ENCODE measurements at regions not wholly inside any gene's neighbourhood (a gene's known extent, or its start where the extent isn't known, plus 50 kb on each side); places are given as distances from the start of the nearest gene placed in this dataset.

DNA sequence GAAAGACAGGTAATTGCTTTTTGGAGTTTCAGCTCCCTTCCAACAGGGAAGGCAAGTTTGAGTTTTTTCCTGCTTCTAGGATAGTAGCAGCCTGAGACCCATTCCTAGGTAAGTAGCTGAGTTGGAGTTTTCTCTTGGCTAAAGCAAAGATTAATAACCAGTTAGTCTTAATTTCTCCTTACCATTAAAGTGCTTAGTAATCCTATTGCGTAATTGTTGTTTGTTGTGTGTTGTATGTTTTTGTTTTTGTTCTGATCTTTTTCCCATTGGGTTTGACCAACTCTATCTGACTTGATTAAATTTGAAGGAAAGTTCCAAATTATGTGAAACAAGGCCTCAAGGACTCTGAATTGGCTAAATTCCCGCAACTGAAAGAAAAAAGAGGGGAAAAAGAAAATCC, 83.5 kb downstream of the TBX22 start:
- Histone ChIP-seq H3K9me3 (no peaks in the 10 kb centered on the region), H3K4me1 (no peaks in the 10 kb centered on the region), H3K27me3 (no peaks in the 10 kb centered on the region), H3K27ac (no peak overlapping the region), H3K36me3 (no peaks in the 10 kb centered on the region), H3K4me3 (no peak overlapping the region)
- no peak for TF ChIP-seq CTCF (IDR thresholded peaks at IDR 0.05)
- intact Hi-C loops (cut with DNase I) = no loop called here
- DNase-seq (no peak), ATAC-seq (no peak)
- WGBS, 2 donors = 85 to 87% methylated on average over 2 of the region's 2 CpGs

GRCh38 chrX:80120335-80120734, 105.8 kb downstream of the TBX22 start:
- no peak for TF ChIP-seq CTCF (IDR thresholded peaks at IDR 0.05)
- H3K27ac ChIP-seq = no peak overlapping the region
- DNase-seq = no peak
- H3K4me1 ChIP-seq = no peaks in the 10 kb centered on the region
- 63 to 95% methylated on average over 1 of the region's 1 CpG for WGBS, 2 donors
- H3K9me3 ChIP-seq = peaks cover 0 to 5% (median 0%) of the 10 kb centered on the region in 11 donors
- H3K27me3 ChIP-seq = no peaks in the 10 kb centered on the region
- H3K4me3 ChIP-seq = no peak overlapping the region
- H3K36me3 ChIP-seq = no peaks in the 10 kb centered on the region
- intact Hi-C loops (cut with DNase I) = no loop called here
- ATAC-seq = no peak

DNA sequence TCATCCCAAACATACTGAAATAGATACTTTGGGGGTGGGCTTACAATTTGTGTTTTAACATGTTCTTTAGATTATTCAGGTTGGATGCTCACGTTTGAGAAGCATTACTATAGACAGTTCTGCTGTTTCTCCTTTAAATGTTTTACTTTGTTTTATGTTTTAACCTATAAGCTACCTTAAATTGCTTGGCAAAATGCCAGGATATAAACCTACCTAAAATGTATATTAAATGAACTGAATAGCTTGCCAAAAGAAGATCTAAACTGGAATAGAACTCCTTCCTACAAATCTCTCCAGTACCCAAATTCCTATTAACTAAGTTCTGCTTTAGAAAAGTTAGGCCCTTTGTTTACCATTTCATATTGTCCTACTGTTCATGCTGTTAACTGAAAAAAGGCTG, 124.4 kb downstream of the TBX22 start:
- WGBS, 2 donors = 53 to 68% methylated on average over 1 of the region's 1 CpG
- no peak for ATAC-seq
- Histone ChIP-seq H3K27ac (no peak overlapping the region), H3K9me3 (peaks cover 0 to 2% (median 0%) of the 10 kb centered on the region in 11 donors), H3K4me3 (no peak overlapping the region), H3K27me3 (no peaks in the 10 kb centered on the region), H3K36me3 (no peaks in the 10 kb centered on the region), H3K4me1 (no peaks in the 10 kb centered on the region)
- TF ChIP-seq CTCF (IDR thresholded peaks at IDR 0.05) = no peak
- intact Hi-C loops (cut with DNase I) = no loop called here
- no peak for DNase-seq

DNA sequence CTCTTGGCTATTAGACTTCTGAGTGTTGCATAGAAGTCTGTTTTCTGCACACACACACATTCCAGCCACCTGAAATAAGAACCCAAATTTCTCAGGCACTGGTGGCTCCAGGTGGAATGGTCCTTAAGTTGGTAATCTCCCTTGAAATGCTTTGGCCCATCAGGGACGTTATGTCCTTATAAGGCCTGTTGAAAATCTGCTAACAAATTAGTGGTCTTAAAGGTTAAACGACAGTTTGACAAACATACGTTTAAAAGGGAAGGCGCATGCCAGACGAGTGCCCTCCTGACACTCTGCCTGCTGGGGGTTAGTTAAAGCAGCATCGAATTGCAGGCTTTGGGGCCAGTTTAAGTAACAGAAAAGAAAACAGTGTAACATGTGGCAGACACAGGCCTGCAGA, 125.0 kb downstream of the TBX22 start:
- ATAC-seq = no peak
- H3K36me3 ChIP-seq = no peaks in the 10 kb centered on the region
- WGBS, 2 donors = 30 to 31% methylated on average over 6 of the region's 6 CpGs
- no peak for DNase-seq
- no peaks in the 10 kb centered on the region for H3K27me3 ChIP-seq
- no peak for TF ChIP-seq CTCF (IDR thresholded peaks at IDR 0.05)
- H3K9me3 ChIP-seq = no peaks in the 10 kb centered on the region
- intact Hi-C loops (cut with DNase I) = no loop called here
- no peaks in the 10 kb centered on the region for H3K4me1 ChIP-seq
- H3K4me3 ChIP-seq = no peak overlapping the region
- no peak overlapping the region for H3K27ac ChIP-seq

GRCh38 chrX:80170581-80170980, 156.0 kb downstream of the TBX22 start:
- intact Hi-C loops (cut with DNase I) = no loop called here
- 68 to 83% methylated on average over 3 of the region's 3 CpGs for WGBS, 2 donors
- DNase-seq (no peak), ATAC-seq (no peak)
- Histone ChIP-seq H3K4me3 (no peak overlapping the region), H3K27me3 (no peaks in the 10 kb centered on the region), H3K36me3 (no peaks in the 10 kb centered on the region), H3K9me3 (no peaks in the 10 kb centered on the region), H3K27ac (no peak overlapping the region), H3K4me1 (no peaks in the 10 kb centered on the region)
- no peak for TF ChIP-seq CTCF (IDR thresholded peaks at IDR 0.05)

All from heart right ventricle (tissue), 16 donors.